K562 (cell line): ENCODE measurements at regions not wholly inside any gene's neighbourhood (a gene's known extent, or its start where the extent isn't known, plus 50 kb on each side); places are given as distances from the start of the nearest gene placed in this dataset.

Source experiments
- CAMTA2 ChIP-seq: fragments of 250-450 bp; sonication (Bioruptor Pico); conservative IDR thresholded peaks from 2 replicates; pipeline ENCODE4 v1.5.1; 2022
- CBFA2T2 ChIP-seq: fragments of 450-650 bp; conservative IDR thresholded peaks from 2 replicates; pipeline ENCODE4 v1.6.1; 2017; ENCODE audit warnings: mild to moderate bottlenecking
- CXXC5 ChIP-seq: fragments of 250-450 bp; sonication (Bioruptor Pico); IDR thresholded peaks from 2 replicates; pipeline ENCODE4 v1.8.0; 2022; ENCODE audit warnings: inconsistent platforms, mild to moderate bottlenecking, moderate library complexity
- EHMT2 ChIP-seq: fragments of 450-650 bp; IDR thresholded peaks from 2 replicates; pipeline ENCODE4 v1.6.1; 2018; ENCODE audit warnings: antibody characterized with exemption
- ELF4 ChIP-seq: fragments of 450-650 bp; formaldehyde crosslinking; IDR thresholded peaks from 2 replicates; pipeline ENCODE4 v1.4.0; 2022; ENCODE audit warnings: missing genetic modification characterization
- HDAC8 ChIP-seq: fragments of 450-650 bp; IDR thresholded peaks from 2 replicates; pipeline ENCODE4 v1.6.1; 2016; ENCODE audit warnings: mild to moderate bottlenecking, missing genetic modification characterization, moderate library complexity, missing compliant biosample characterization
- KAT8 ChIP-seq: fragments of 450-650 bp; IDR thresholded peaks from 2 replicates; pipeline ENCODE4 v1.6.1; 2016; ENCODE audit warnings: low read depth, mild to moderate bottlenecking
- LEF1 ChIP-seq: fragments of 450-650 bp; IDR thresholded peaks from 2 replicates; pipeline ENCODE4 v1.6.1; 2016; ENCODE audit warnings: mild to moderate bottlenecking
- MAZ ChIP-seq, 2 experiments: fragments of 450-650 bp in 1 of 2; sonication (generic) in 1 of 2; formaldehyde crosslinking; IDR thresholded peaks in 1 of 2; conservative IDR thresholded peaks in 1 of 2; 2 replicates each; pipeline versions ENCODE4 v1.4.0 to v1.5.0; 2020; ENCODE audit warnings: mild to moderate bottlenecking in 1 of 2, missing genetic modification reagents in 1 of 2
- NCOA6 ChIP-seq: fragments of 450-650 bp; IDR thresholded peaks from 2 replicates; pipeline ENCODE4 v1.6.1; 2017; ENCODE audit warnings: mild to moderate bottlenecking
- PCBP1 ChIP-seq: fragments of 200-400 bp; formaldehyde crosslinking; IDR thresholded peaks from 2 replicates; pipeline ENCODE4 v1.6.1; 2018; ENCODE audit warnings: mild to moderate bottlenecking, low read depth, low read length; ENCODE audit not compliant: poor library complexity, severe bottlenecking
- SAFB2 ChIP-seq: fragments of 200-400 bp; formaldehyde crosslinking; IDR thresholded peaks from 2 replicates; pipeline ENCODE4 v1.6.1; 2018; ENCODE audit warnings: borderline replicate concordance, low read length, low read depth, moderate library complexity; ENCODE audit not compliant: severe bottlenecking
- SUPT5H ChIP-seq: fragments of 450-650 bp; IDR thresholded peaks from 2 replicates; pipeline ENCODE4 v1.6.1; 2016
- TEAD4 ChIP-seq, 2 experiments: sonication (generic) in 1 of 2; formaldehyde crosslinking in 1 of 2; IDR thresholded peaks; 2 replicates each; pipeline versions ENCODE4 v1.6.1 to v1.8.0; 2012 to 2022; ENCODE audit warnings: borderline replicate concordance in 1 of 2, inconsistent platforms in 1 of 2, low read length in 1 of 2, mild to moderate bottlenecking in 1 of 2, missing genetic modification reagents in 1 of 2
- TOE1 ChIP-seq, 2 experiments: fragments of 450-650 bp in 1 of 2; sonication (generic) in 1 of 2; formaldehyde crosslinking in 1 of 2; IDR thresholded peaks; 2 replicates each; pipeline versions ENCODE4 v1.7.1 to v1.8.0; 2016 to 2022; ENCODE audit warnings: borderline replicate concordance in 2 of 2, mild to moderate bottlenecking in 2 of 2, antibody characterized with exemption in 1 of 2, inconsistent platforms in 1 of 2, low read depth in 1 of 2, missing genetic modification reagents in 1 of 2, moderate library complexity in 1 of 2
- ZBTB17 ChIP-seq: fragments of 450-650 bp; formaldehyde crosslinking; IDR thresholded peaks from 2 replicates; pipeline ENCODE4 v1.4.0; 2020; ENCODE audit warnings: mild to moderate bottlenecking
- ZEB2 ChIP-seq: fragments of 450-650 bp; IDR thresholded peaks from 2 replicates; pipeline ENCODE4 v1.6.1; 2016
- ZNF77 ChIP-seq: fragments of 250-450 bp; sonication (Bioruptor Pico); IDR thresholded peaks from 2 replicates; pipeline ENCODE4 v1.5.0; 2020
- ZSCAN29 ChIP-seq: fragments of 450-650 bp; IDR thresholded peaks from 2 replicates; pipeline ENCODE4 v1.6.1; 2017
- TF ChIP-seq, protein P1 (sequence below): fragments of 150-350 bp; IDR thresholded peaks from 2 replicates; pipeline ENCODE4 v1.6.1; 2014; ENCODE audit warnings: low read depth, mild to moderate bottlenecking, low read length, borderline replicate concordance
- TF ChIP-seq, protein P2 (sequence below), 2 experiments: fragments of 450-650 bp; IDR thresholded peaks; 2 replicates each; pipeline ENCODE4 v1.6.1; 2018; ENCODE audit warnings: mild to moderate bottlenecking in 2 of 2, low read depth in 1 of 2; ENCODE audit not compliant: partially characterized antibody in 2 of 2
- TF ChIP-seq, protein P3 (sequence below): fragments of 250-450 bp; sonication (Bioruptor Pico); IDR thresholded peaks from 2 replicates; pipeline ENCODE4 v1.5.0; 2021

DNA sequence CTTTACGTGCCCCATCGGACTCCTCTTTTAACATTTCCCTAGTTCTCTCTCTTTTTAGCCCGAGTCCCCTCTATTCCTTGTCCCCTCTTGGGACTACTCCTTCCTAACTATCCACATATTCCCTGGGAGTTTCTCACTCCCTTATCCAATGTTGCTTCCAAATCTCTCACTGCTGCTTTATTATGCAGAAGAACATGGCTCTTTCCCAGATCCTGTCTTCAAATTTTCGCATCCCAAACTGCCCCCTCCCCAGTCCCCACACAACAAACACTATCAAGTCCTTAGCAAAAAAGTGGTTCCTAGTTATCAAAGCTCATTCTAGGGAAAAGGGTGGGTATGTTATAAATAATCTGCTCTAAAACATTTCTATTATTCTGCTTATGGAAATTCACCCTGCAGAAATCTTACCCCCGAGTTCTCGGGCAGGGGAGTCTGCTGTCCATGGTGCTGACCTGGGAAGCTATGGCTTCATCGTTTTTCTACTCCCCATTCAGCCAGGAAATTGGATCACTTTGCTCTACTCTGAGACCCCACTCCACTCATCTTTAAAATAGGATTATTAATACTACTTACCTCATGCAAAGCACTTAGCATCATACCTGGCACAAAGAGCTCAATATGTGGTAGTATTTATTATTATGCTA lies 393.5 kb downstream of the BUD13 start (continued):
- TF ChIP-seq HDAC8, result no peak
- TF ChIP-seq MAZ (CRISPR knock-in tag; conservative IDR thresholded peaks at IDR 0.05 in 1 of 2, IDR thresholded peaks at IDR 0.05 in 1 of 2), result peak in 1 of 2 experiments; percentile 42; a peak in 1 of 4 replicates
- TF ChIP-seq LEF1, result no peak
- no peak for TF ChIP-seq SAFB2
- TF ChIP-seq KAT8, result no peak
- TF ChIP-seq, protein P1, sequence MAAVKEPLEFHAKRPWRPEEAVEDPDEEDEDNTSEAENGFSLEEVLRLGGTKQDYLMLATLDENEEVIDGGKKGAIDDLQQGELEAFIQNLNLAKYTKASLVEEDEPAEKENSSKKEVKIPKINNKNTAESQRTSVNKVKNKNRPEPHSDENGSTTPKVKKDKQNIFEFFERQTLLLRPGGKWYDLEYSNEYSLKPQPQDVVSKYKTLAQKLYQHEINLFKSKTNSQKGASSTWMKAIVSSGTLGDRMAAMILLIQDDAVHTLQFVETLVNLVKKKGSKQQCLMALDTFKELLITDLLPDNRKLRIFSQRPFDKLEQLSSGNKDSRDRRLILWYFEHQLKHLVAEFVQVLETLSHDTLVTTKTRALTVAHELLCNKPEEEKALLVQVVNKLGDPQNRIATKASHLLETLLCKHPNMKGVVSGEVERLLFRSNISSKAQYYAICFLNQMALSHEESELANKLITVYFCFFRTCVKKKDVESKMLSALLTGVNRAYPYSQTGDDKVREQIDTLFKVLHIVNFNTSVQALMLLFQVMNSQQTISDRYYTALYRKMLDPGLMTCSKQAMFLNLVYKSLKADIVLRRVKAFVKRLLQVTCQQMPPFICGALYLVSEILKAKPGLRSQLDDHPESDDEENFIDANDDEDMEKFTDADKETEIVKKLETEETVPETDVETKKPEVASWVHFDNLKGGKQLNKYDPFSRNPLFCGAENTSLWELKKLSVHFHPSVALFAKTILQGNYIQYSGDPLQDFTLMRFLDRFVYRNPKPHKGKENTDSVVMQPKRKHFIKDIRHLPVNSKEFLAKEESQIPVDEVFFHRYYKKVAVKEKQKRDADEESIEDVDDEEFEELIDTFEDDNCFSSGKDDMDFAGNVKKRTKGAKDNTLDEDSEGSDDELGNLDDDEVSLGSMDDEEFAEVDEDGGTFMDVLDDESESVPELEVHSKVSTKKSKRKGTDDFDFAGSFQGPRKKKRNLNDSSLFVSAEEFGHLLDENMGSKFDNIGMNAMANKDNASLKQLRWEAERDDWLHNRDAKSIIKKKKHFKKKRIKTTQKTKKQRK, result no peak
- TF ChIP-seq TEAD4 (IDR thresholded peaks at IDR 0.05; ENCODE audit: low read length), result no peak
- TF ChIP-seq TEAD4 (CRISPR knock-in tag; IDR thresholded peaks at IDR 0.05; ENCODE audit: borderline replicate concordance), result no peak
- TF ChIP-seq EHMT2, result peak; percentile 87; the same call in 1 of the 2 replicates
- TF ChIP-seq, protein P2, sequence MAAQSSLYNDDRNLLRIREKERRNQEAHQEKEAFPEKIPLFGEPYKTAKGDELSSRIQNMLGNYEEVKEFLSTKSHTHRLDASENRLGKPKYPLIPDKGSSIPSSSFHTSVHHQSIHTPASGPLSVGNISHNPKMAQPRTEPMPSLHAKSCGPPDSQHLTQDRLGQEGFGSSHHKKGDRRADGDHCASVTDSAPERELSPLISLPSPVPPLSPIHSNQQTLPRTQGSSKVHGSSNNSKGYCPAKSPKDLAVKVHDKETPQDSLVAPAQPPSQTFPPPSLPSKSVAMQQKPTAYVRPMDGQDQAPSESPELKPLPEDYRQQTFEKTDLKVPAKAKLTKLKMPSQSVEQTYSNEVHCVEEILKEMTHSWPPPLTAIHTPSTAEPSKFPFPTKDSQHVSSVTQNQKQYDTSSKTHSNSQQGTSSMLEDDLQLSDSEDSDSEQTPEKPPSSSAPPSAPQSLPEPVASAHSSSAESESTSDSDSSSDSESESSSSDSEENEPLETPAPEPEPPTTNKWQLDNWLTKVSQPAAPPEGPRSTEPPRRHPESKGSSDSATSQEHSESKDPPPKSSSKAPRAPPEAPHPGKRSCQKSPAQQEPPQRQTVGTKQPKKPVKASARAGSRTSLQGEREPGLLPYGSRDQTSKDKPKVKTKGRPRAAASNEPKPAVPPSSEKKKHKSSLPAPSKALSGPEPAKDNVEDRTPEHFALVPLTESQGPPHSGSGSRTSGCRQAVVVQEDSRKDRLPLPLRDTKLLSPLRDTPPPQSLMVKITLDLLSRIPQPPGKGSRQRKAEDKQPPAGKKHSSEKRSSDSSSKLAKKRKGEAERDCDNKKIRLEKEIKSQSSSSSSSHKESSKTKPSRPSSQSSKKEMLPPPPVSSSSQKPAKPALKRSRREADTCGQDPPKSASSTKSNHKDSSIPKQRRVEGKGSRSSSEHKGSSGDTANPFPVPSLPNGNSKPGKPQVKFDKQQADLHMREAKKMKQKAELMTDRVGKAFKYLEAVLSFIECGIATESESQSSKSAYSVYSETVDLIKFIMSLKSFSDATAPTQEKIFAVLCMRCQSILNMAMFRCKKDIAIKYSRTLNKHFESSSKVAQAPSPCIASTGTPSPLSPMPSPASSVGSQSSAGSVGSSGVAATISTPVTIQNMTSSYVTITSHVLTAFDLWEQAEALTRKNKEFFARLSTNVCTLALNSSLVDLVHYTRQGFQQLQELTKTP (IDR thresholded peaks at IDR 0.05; ENCODE audit: low read depth in 1 of 2, partially characterized antibody in 2 of 2), result peak in 1 of 2 experiments; percentile 61
- no peak for TF ChIP-seq CBFA2T2
- no peak for TF ChIP-seq NCOA6
- TF ChIP-seq CAMTA2, result no peak
- TF ChIP-seq ZEB2, result no peak
- no peak for TF ChIP-seq ZNF77
- TF ChIP-seq CXXC5 (CRISPR knock-in tag), result 0 out of 2 replicates have a peak, but pooled peaks have one; percentile 11
- TF ChIP-seq PCBP1, result no peak
- TF ChIP-seq ZSCAN29, result no peak
- TF ChIP-seq, protein P3, sequence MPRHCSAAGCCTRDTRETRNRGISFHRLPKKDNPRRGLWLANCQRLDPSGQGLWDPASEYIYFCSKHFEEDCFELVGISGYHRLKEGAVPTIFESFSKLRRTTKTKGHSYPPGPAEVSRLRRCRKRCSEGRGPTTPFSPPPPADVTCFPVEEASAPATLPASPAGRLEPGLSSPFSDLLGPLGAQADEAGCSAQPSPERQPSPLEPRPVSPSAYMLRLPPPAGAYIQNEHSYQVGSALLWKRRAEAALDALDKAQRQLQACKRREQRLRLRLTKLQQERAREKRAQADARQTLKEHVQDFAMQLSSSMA (CRISPR knock-in tag), result no peak
- TF ChIP-seq ZBTB17 (CRISPR knock-in tag), result no peak
- no peak for TF ChIP-seq SUPT5H
- no peak for TF ChIP-seq TOE1 (IDR thresholded peaks at IDR 0.05; ENCODE audit: borderline replicate concordance)
- no peak for TF ChIP-seq TOE1 (CRISPR knock-in tag; IDR thresholded peaks at IDR 0.05; ENCODE audit: borderline replicate concordance, low read depth)
- TF ChIP-seq ELF4 (CRISPR knock-in tag), result no peak
